ENCODE measurements at regions not wholly inside any gene's neighbourhood (a gene's known extent, or its start where the extent isn't known, plus 50 kb on each side); places are given as distances from the start of the nearest gene placed in this dataset.
A peak's percentile ranks its signal among the peaks of the same experiment; 100 is the strongest.
"Not testable (repeated sequence)": the region's sequence is repeated elsewhere in the genome, so short reads cannot be mapped to it uniquely, and the experiment has no call there.

DNA sequence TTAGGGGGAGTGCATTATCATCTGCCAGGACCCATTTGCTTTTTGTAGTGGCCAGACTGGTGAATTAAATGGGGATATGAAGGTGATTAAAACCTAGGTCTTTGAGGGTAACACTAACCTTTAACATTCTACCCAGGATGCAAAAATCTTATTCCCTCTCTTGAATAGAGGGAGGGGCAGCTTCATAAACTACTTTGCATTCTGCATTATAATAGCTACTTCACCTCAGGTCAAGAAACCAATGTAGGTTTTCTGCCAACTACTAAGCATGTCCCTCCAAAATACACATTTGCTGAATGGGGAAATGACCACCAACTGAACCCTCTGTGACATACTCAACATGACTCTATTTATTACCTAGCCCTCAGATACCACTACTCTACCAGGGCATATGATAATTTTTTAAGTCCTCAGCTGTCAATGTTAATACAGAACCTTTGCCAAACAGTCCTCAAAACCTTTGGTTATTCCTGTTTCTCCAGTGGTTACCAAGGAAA is 477.6 kb upstream of the CD180 start:
- no peak for DNase-seq

DNA sequence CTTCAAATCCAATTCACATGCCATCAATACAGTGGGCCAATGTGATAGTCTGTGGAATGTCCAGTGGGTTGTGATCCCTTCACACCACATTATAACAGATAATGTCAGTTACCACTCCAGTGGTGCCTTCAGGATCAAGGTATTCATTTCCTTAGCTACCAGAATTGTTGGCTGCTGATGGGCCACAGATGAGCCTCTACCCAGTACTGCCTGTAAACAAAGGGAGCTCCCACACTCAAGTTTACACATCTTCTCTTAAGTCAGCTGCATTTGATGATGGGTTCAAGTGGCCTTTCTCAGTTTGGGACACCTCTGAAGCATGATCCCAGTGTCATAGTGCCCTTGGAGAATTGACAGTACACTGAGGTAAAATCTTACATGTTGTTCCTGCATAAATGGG is 477.0 kb upstream of the CD180 start:
- DNase-seq: no peak

DNA sequence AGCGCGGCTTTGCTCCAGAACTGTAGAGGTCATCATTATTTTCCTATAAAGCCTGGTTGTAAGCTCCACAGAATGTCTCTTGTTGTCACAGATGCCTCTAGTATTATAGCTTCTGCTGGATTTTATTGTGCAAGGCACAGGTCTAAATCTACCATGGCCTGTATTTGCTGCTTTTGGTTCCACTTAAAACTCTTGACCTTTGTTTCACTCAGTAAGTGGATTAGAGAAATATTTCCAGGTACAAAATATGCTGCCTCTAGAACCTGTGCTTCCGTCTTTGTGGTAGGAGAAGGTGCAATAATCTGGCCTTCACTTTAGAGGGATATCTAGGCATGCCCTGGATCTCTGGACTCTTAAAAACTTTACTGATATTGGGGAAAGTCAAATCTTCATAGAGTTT is 476.6 kb upstream of the CD180 start:
- DNase-seq: no peak

DNA sequence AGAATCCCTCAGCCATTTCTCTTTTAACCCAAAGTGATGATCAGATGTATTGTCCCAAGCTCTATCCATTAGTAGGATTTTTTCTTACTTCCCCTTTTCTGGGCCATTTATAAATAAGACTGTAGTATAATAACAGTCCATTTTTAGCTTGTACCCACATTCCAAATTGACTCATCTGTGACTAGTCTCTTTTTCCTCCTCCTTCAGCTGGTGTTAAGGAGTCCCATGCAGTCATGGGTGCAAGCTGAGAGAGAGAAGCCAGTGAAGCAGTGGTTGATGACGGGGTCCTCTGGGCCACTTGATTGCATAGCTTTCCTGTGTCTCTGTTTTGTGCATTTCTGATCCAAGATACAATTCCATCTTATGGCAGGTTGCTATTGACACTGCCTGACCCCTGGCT is 476.0 kb upstream of the CD180 start:
- no peak for DNase-seq

DNA sequence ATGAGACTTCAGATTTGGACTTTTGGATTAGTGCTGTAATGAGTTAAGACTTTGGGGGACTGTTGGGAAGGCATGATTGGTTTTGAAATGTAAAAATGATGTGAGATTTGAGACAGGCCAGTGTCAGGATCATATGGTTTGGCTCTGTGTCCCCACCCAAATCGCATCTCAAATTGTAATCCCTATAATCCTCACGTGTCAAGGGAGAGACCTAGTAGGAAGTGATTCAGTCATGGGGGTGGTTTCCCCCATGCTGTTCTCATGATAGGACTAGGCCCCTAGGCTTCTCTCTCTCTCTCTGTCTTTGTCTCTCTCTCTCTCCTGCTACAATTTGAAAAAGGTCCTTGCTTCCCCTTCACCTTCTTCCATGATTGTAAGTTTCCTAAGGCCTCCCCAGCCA is 473.3 kb upstream of the CD180 start:
- no peak for DNase-seq

DNA sequence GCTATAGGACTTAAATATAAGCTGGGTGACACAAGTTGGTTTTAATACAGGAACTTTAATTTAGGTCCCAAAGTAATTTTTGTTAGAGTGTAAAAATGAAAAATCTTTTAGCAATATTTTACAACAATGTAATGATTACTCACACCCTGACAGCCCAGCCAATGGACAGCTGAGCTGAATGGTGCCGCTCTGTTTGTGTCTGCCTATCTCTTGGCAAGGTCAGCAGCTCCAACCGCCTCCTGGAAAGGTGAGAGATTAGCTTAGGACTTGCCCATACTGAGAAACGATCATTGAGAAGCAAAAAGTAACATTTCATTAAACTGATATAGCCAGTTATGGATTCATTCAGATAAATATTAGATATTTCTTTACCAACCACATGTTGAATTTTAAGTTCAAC is 463.6 kb upstream of the CD180 start:
- DNase-seq: no peak

DNA sequence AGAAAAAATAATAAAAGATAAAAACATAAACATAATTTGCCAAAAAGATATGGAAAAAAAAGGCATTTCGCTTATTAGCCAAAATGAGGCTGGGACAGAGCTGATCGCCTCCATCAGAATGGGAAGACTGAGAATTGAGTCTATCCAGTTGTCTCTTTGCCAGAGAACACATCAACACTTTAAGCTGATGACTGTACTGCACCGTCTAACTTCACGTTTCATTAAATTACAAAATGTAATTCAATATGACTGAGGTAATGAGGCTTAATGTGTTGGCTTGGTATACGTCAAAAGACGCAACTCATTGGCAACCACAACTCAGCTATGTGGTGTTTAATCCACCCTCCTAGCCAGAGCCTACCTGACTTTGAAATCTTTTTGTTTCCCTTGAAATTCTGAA is 462.7 kb upstream of the CD180 start:
- peak; percentile 30 for DNase-seq

DNA sequence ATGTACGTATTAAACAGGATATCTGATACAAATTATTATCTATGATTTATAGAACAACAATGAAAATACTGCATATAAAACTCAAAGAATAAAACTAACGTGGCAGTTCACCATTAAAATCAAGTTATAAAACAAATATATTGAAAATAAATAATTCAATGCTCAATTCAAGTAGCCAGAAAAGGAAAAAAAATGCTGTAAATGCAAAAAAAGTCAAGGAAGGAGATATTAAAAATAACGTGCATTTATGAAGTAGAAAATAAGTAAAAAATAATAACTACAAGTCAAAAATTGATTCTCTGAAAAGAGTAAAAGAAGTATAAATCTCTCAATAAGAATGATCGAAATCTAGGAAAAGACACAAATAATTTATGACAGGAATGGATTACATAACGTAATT is 460.5 kb upstream of the CD180 start:
- no peak for DNase-seq

DNA sequence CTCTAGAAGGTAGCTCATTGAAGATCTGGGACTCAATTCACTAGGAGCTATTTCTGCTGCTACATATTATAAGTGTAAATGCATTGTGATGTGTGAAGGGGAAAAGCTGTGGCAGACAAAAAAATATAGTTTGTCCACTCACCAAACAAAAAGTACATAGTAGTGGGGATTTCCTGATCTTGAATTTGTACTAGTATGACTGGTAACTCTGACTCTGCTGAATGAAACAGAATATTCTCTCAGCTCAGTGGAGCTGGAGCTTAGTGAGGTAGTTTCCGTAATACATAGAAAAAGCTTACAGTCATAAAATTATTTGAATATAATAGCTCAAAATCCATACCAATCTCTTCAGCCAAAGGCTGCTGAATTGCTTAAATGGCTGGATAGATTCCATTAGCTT is 455.6 kb upstream of the CD180 start:
- no peak for DNase-seq

DNA sequence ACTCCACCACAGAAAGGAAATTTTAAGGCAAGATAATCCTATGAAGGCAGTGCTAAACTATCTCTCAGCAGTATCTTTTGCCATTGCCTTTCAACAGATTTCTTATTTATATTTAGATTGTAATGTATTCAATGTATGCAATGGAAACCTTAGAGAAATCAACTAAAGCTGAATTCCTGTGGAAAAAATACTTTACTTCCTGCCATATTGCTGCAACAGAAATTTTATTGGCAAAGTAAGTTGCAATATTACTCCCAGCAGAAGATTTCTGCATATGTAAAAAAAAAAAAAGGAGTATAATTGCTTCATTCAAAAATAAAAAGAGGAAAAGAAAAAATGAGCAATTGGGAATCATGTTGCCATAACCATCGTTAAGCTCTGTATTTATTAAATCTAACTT is 454.6 kb upstream of the CD180 start:
- no peak for DNase-seq

DNA sequence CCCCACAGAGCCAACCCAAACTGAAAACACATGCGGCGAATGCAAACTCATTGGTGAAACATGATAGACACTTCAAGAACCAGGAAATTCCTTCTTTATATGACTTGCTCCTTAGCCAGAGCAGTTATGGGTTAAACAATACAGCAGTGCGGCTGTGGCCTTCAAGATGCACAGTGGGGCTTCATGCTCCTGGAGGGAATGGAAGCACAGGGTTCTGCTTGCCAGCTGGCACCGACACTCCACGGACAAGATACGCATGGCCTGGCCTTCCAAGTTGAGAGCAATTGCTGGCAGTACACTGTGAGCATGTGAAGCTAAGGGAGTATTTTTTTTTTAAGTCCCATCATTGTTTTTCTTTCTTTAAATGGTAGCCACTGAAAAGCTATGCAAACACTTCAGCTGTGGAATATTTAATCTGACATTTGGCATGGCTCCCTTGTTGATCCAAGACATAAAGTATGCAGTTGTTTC is 451.6 kb upstream of the CD180 start:
- no peak for DNase-seq

DNA sequence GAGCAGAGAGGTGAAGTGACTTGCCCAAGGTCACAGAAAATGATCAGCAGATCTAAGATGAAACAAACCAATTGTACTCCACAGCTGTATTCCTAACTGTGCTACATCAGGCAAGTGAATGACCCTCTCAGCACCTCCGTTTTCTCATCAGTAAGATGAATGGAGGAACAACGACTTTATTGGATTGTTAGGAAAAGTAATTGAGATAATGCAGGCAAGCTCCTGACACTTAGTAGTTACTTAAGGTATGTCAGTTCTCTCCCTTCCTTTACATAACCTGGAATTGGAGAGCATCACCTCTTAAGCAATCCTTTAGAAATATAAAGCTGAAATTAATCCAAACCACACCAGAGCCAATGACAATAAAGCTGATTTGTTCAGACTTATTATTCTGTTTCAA is 451.2 kb upstream of the CD180 start:
- no peak for DNase-seq

DNA sequence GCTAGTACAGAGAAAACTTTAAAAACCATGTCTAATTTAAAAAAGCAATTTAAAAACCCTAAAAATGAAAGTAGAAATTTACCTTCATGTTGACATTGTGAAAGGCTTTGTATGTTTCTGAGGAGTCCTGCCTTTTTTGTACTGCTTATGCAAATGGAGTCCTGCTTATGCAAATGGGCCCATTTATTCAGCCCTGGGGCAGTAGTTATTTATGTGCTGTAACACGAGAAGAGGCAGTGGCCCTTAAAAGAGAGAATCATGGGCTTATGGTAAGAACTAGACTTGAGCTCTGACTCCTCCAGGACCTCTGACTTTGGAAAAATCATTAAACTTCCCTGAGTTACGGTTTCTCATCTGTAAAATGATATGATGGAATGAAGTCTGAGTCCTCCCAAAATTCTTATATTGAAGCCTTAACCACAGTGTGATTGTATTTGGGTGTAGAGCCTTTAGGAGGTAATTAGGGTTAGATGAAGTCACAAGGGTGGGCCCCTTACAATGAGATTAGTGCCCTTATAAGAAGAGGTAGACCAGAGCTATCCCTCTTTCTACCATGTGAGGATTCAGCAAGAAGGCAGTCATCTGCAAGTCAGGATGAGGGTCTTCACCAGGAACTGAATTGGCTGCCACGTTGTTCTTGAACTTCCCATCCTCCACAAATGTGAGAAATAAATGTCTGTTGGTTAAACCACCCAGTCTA is 447.8 kb upstream of the CD180 start:
- no peak for DNase-seq

DNA sequence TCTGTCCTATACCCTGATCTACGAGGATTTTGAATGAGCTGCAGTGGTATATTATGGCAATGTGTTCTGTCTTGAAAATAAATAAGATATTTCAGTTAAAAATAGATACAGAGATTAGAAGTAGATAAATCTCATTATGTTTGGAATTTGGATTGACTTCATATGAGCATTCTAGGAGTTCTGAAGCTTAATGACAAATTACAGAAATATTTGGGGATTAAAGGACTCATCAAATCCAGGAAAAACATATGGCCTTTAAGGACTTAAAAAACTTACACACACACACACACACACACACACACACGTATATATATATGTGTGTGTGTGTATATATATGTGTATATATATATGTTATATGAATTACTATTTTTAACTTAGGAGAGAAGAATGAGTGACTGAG is 446.9 kb upstream of the CD180 start:
- no peak for DNase-seq

DNA sequence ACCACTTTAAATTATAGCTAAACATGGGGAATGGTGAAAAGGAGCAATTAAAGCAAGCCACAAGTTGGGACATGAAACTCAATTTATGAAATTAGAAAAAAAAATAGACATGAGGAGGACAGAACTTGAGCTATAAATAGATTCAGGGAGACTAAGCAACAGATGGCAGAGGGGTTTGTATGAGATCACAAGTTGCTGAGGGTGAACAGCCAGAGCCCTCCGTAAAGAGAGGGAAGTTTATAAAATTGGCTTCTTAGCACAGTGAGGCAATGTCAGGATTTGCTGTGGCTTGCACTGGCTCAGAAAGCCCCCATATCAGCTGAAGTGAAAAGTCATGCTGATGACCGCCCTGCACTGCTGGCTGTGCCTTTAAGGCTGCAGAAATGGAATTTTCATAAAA is 443.4 kb upstream of the CD180 start:
- no peak for DNase-seq

DNA sequence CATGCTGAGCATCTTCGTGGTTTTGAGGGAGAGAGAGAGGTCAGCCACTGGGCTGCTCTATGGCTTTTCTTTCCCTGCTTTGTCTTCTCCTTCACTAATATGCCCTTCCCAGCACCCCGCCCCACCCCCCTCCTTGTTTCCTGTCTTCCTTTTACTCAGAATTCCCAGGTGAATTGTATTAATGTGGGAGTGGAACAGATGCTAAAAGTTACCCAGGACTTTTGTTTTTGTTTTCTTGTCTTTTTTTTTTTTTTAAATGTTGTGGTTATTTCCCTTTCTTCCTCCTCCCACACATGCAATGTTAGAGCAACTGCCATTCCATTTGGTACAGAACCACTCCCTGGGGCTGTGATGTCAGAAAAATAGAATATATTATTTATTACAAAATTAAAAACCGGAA is 442.7 kb upstream of the CD180 start:
- DNase-seq: no peak

DNA sequence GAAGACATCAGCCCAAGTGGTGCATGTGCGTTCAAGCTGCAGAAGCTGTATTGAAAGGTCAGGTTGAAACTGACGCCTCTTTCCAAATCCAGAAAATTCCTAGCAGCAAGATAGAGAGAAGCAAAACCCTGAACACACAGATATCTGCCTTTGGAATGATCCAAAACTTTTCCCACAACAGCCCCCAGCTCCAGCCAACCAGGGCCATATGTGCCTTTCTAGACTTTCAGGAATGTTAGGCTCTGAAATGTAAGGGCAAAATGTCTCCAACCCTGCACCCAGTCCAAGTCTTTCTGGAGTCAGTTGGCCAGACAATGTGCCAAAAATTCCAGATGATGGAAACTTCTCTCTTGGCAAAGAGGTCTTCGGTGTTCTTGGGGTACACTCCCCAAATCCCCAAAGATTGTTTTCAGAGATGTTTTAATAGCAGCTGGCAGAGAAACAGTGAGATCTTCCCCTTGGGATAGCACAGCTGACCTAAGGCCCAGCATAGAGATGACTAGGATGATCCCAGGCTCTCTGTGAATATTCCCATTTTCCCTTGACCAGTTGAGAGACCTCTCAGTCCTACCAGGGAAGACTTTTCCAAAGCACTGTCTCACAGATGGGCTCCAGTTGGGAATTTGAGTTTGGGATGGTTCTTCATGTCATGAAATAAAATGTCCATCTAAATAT is 440.4 kb upstream of the CD180 start:
- no peak for DNase-seq

DNA sequence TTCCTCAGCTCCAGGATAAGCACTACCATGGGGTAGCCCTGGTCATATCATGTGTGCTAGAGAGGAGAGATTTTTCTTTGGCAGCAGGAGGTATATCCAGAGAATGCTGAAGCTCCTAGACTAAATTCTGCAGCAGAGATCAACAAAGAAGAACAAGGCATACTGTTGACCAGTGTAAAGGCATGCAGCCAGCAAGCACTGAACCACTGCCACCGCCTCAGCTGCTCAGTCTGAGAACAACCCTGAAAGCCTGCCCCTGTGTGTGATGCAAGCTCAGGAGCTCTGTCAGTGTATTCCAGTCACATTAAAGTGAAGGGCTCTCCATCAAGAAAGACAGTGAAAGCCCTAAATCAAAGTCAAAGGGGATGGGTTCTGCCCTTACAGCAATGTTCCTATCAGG is 439.5 kb upstream of the CD180 start:
- DNase-seq: no peak

DNA sequence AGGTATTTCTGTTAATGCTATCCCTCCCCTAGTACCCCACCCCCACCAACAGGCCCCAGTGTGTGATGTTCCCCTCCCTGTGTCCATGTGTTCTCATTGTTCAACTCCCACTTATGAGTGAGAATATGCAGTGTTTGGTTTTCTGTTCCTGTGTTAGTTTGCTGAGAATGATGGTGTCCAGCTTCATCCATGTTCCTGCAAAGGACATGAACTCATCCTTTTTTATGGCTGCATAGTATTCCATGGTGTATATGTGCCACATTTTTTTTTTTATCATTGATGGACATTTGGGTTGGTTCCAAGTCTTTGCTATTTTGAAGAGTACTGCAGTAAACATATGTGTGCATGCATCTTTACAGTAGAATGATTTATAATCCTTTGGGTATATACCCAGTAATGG is 430.5 kb upstream of the CD180 start:
- DNase-seq: not testable (repeated sequence)

DNA sequence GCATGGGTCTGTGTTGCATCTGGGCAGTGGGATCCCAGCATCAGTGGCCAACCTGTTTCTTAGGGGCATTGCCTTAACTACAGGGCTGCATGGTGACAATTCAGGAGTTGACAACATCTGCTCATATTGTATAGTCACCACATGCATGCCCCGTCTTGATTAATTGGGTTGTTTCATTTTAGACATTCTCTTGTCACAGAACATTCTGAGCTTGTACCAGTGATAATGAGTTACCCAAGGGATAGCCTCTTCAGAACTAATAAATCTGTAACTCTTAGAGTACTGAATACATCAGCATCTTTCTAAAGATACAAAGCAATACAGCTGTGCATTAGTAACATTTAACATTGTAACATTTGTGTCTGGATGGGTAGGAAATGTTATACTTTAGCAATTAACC is 426.5 kb upstream of the CD180 start:
- peak; percentile 40 for DNase-seq

DNA sequence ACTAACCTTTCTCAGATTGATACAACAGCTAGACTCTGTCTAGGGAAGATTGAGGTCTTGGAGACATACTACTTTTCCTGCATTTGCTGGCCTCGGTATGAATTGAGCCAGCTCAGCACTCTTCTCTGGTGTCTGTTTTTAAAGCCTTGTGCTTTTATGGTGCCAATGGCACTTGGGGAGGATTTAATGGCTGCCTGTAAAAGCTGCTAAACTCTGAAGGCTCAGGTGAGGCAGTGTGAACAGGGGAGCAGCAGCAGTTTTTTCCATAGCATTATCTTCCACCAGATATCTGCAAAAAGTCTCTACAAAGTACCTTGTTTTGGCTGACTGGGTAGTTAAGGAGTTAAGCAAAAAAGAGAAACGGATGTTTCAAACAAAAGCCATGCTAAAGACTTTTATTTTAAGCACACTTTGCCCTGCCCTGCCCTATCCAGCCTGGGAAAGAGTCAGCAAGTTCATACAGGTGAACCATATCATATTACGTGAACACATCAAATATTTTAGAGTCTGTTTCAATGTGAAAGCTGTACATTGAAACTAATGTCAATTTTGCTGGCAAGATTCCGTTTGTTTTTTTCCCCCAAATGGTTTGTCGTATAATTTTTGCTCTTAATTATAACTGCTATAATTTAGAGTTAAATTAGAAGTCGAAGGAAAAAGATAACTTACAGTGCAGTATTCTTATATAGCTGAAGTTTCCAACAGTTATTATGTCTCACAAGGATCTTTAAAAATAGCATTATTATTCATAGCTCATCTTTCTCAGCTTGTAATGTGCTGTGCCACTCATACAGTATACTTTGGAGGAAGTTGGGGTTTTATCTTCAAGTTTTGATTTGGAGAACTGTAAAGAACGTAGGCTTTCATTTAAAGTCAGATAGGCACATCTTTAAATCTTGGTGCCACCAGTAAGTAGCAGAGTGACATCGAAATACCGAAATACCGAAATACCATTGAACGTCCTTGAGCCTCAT is 424.1 kb upstream of the CD180 start:
- DNase-seq: no peak

DNA sequence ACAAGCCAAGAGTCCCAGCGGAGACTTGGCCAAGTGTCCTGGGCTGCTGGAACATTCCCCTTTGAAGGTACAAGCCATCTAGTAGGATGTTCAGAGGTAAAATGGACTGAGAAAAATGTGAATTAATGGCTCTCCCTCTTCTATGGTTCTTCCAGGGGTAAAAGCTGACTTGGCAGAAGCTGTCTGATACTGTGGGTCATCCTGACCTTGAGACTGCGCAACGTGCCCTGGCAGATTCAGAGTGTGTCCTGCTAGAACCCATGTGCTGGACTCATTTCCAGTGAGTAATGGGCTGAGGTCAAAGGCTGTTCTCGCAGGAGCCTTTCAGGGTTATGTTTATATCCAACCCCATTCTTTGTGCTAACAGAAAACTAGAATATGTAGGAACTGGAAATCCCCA is 423.0 kb upstream of the CD180 start:
- no peak for DNase-seq

DNA sequence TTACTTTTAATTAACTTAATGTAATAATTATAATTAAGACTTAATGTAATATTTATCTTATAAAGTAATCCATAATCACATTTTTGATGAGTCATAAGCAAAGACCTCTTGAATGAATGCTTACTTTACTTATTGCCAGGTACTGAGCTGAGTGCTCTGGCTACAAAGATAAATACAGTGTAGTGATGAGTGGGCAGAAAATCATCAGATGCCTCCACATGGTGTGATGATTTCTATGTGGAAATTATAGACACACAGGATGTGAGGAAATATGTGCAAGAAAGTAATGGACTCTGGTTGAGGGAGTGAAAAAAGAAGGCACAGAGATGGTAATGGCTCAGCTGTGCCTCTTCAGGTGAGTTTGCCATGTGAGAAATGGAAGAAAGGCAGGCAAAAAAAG is 422.6 kb upstream of the CD180 start:
- DNase-seq: no peak

DNA sequence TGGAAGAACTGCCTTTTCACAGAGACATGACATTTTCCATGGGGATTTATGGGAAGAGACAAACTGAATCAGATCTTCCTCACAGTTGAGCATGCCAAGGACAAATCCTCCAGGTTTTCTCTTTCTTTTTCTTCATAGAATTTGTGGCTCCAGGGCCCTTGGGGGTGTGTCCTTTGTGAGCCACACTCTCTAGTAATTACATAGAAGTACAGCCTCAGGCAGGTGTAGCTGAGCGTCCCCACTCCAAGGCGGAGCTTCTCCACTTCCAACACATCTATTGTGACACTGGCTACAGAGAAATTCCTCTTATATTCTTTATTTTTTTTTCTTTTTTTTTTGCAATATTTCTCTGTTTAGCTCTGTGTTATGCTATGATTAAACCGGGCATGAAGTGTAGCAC is 420.5 kb upstream of the CD180 start:
- no peak for DNase-seq

Data from retina (tissue), 1 donor.